AG09309 (cell line): ENCODE measurements at regions not wholly inside any gene's neighbourhood (a gene's known extent, or its start where the extent isn't known, plus 50 kb on each side); places are given as distances from the start of the nearest gene placed in this dataset.

Experiments used
- DNase-seq: peaks from one replicate; pipeline ENCODE4 v3.0.0-alpha.2; 2010; ENCODE audit warnings: low read depth
- H3K4me3 ChIP-seq: 2 replicates; pipeline ENCODE4 v1.5.1; 2011; ENCODE audit warnings: mild to moderate bottlenecking, low read depth, low read length, moderate library complexity; ENCODE audit not compliant: control insufficient read depth
- CTCF ChIP-seq: IDR thresholded peaks from 2 replicates; pipeline ENCODE4 v1.5.1; 2011; ENCODE audit warnings: mild to moderate bottlenecking, low read depth, low read length, inconsistent platforms; ENCODE audit not compliant: insufficient read depth, control insufficient read depth; ENCODE audit errors: missing control alignments

DNA sequence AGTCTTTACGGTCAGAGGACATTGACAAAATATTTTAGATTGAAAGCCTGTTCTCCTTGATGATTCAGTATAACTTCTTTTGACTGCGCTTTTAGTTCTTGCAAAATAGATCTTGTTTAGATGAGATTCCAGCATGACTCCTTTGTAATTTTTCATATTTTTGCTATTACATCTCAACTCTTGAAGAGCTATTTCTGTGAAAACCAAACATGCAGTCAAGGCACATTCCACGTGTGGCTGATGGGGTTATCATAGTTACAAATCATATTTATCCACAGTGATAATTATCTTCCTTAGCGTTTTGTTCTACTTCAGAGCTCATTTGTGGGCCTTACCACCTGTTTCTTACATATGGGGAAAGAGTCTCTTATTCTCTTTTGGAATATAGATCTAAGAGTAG is 238.8 kb upstream of the DMRT1 start:
- no peak overlapping the region for H3K4me3 ChIP-seq
- no peak for DNase-seq
- no peak for TF ChIP-seq CTCF

- TF ChIP-seq CTCF = no peak
- DNase-seq = no peak
- H3K4me3 ChIP-seq = no peak overlapping the region
These were observed 238.4 kb upstream of the DMRT1 start for GRCh38 chr9:603126-603525.

- DNase-seq = no peak
- no peak for TF ChIP-seq CTCF
- no peak overlapping the region for H3K4me3 ChIP-seq
These were observed 234.1 kb upstream of the DMRT1 start for GRCh38 chr9:607417-607816.

DNA sequence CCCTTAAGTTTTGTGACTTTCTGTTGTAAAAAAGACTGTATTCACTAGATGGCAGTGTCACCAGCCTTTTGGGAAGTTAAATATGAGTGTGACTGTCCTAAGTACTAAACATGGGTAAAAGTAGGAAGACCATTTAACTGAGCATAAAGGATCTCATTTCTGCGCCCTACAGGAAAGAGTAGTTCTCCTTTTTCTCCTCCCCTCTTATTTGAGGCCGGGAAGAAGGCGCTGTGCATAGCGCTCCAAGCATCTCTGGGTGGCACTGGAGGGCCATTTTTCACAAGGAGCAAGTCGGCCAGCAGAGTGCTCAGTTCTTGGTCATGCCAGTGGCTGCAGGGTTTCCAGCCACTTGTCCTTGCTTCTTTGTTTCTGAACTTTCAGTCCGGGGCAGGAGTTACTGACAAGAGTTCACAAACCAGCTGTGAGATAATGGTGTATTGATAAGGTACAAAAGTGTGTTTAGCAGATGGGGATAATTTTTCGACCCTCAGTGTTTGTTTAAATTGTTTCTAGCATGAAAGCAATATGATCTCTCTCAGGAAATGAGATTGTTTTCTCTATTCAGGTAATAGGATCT is 227.6 kb upstream of the DMRT1 start:
- TF ChIP-seq CTCF = peak; percentile 94
- DNase-seq = peak; percentile 75
- H3K4me3 ChIP-seq = no peak overlapping the region

DNA sequence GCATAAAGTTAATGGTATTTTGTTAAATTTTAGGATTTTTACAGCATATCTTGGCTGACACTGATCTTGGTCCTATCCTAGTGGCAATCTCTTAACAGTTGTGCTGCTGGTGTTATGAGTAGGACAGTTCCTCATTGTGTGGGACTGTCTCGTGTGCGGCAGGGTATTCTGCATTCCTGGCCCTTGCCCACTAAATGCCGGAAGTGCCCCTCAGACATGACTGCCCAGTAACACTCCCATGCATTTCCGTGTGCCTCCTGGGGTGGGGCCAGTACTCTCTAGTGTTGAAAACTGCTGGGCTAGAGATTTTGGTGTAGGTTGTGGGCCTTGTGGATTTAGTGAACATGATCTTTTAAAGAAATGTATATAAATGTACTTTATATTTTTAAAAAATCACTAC is 227.1 kb upstream of the DMRT1 start:
- no peak for TF ChIP-seq CTCF
- no peak overlapping the region for H3K4me3 ChIP-seq
- no peak for DNase-seq

GRCh38 chr9:615756-616155 is 225.7 kb upstream of the DMRT1 start:
- DNase-seq = no peak
- no peak for TF ChIP-seq CTCF
- no peak overlapping the region for H3K4me3 ChIP-seq

- TF ChIP-seq CTCF = no peak
- DNase-seq = no peak
- no peak overlapping the region for H3K4me3 ChIP-seq
These were observed 224.8 kb upstream of the DMRT1 start for GRCh38 chr9:616694-617093.
